ENCODE measurements at regions not wholly inside any gene's neighbourhood (a gene's known extent, or its start where the extent isn't known, plus 50 kb on each side); places are given as distances from the start of the nearest gene placed in this dataset.

DNA sequence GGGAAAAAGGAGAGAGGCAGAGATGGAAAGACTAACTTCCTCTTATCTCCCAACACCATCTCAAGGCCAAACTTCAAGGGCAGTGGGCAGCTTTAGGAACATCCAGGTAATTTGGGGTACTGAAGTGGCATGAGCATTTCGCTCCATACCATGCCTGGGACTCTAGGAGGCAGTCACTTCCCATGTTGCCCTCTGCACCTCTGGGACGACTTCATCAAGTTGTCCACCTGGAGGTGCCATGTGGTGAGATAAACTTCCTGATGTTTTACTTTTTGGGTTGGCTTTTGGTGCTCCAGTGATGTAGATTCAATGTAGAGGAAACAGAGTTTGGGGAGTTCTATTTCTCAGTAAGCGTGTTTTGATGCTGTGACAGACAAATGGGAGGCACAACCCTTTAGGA is 56.3 kb upstream of the UPP2 start:
- intact Hi-C loops (cut with micrococcal nuclease; ENCODE audit: unreplicated experiment), result no loop called here
- CTCF ChIA-PET, result interaction anchor here (1.2 kb wide), 1 partner anchor 83 kb away, joined by 4 read pairs; no protein-coding TSS in a partner anchor
- DNase-seq, result peak; percentile 18
- H3K27ac Mint-ChIP-seq (ENCODE audit: unreplicated experiment), result no peak overlapping the region
- no peaks in the 10 kb centered on the region for H3K36me3 Mint-ChIP-seq (ENCODE audit: insufficient read depth, unreplicated experiment)
- no peaks in the 10 kb centered on the region for H3K9me3 Mint-ChIP-seq (ENCODE audit: low read depth, unreplicated experiment)
- TF ChIP-seq, protein P1, sequence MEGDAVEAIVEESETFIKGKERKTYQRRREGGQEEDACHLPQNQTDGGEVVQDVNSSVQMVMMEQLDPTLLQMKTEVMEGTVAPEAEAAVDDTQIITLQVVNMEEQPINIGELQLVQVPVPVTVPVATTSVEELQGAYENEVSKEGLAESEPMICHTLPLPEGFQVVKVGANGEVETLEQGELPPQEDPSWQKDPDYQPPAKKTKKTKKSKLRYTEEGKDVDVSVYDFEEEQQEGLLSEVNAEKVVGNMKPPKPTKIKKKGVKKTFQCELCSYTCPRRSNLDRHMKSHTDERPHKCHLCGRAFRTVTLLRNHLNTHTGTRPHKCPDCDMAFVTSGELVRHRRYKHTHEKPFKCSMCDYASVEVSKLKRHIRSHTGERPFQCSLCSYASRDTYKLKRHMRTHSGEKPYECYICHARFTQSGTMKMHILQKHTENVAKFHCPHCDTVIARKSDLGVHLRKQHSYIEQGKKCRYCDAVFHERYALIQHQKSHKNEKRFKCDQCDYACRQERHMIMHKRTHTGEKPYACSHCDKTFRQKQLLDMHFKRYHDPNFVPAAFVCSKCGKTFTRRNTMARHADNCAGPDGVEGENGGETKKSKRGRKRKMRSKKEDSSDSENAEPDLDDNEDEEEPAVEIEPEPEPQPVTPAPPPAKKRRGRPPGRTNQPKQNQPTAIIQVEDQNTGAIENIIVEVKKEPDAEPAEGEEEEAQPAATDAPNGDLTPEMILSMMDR (IDR thresholded peaks at IDR 0.05; ENCODE audit: unreplicated experiment), result peak; percentile 43
- no TSS peak for BruUV-seq (replicated peaks)
- no peaks in the 10 kb centered on the region for H3K27me3 Mint-ChIP-seq (ENCODE audit: unreplicated experiment)
- no peak overlapping the region for H3K4me3 Mint-ChIP-seq (ENCODE audit: low read depth, unreplicated experiment)
- no peaks in the 10 kb centered on the region for H3K4me1 Mint-ChIP-seq (ENCODE audit: low read depth, unreplicated experiment)

DNA sequence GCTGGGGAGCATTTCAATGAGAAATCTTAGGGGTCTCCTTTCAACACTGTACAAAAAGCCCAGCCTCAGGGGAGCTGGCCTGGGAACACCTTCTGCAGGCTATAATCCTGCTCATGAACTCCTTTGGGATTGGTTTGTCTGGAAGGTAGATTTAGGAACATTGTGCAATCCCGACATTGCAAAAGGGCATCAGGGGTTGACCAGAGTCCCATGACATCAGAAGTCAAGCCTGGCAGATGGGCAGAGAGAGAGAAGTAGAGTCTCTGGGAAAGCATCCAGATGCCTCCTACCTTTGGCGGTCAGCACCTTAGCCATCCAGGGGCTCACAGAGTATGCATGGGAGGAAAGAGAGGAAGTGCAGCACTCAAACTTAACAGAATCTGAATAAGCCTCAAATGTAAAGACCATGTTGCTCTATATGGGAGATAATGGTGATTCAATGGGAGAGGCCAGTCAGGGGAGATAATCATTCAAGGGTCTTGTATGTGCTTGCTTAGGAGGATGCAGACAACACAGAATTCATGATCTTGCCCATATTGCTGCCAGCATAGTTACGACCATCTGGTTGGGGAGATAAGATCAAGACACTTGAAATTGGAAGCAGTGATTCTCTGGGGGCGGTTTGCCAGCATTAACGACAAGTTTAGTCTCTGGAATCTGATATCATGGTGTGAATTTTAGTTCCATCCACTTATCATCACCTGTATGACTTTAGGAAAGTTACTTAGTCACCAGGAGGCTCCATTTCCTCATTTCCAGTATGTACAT is 58.3 kb upstream of the UPP2 start:
- Mint-ChIP-seq H3K27ac (ENCODE audit: unreplicated experiment) (no peak overlapping the region), H3K4me1 (ENCODE audit: low read depth, unreplicated experiment) (no peaks in the 10 kb centered on the region), H3K9me3 (ENCODE audit: low read depth, unreplicated experiment) (no peaks in the 10 kb centered on the region), H3K36me3 (ENCODE audit: insufficient read depth, unreplicated experiment) (no peaks in the 10 kb centered on the region), H3K27me3 (ENCODE audit: unreplicated experiment) (no peaks in the 10 kb centered on the region), H3K4me3 (ENCODE audit: low read depth, unreplicated experiment) (no peak overlapping the region)
- no peak for DNase-seq
- TF ChIP-seq, protein P1 (IDR thresholded peaks at IDR 0.05; ENCODE audit: unreplicated experiment), result no peak
- intact Hi-C loops (cut with micrococcal nuclease; ENCODE audit: unreplicated experiment), result no loop called here
- CTCF ChIA-PET, result no interaction called here
- BruUV-seq (replicated peaks), result no TSS peak

DNA sequence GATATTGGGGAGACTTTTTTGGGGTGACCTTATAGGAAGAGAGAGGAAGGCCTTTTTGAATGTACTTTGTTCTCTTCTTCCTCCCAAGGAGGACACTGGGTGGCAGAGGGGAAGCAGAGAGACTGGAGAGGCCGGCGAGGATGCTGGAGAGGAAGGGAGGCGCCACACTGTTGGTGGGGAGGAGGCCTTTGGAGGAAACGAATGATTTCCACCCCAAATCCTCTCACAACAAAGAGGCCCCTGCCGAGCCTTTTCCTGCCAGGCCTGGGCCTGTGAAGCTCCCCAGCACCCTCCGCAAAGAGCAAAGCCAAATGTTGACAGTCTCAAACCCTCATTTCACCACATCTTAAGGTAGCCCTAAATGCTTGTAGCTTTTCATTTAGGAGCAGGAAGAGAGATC is 59.0 kb upstream of the UPP2 start:
- Mint-ChIP-seq H3K9me3 (ENCODE audit: low read depth, unreplicated experiment) (no peaks in the 10 kb centered on the region), H3K27me3 (ENCODE audit: unreplicated experiment) (no peaks in the 10 kb centered on the region), H3K4me1 (ENCODE audit: low read depth, unreplicated experiment) (no peaks in the 10 kb centered on the region), H3K27ac (ENCODE audit: unreplicated experiment) (no peak overlapping the region), H3K36me3 (ENCODE audit: insufficient read depth, unreplicated experiment) (no peaks in the 10 kb centered on the region), H3K4me3 (ENCODE audit: low read depth, unreplicated experiment) (no peak overlapping the region)
- TF ChIP-seq, protein P1 (IDR thresholded peaks at IDR 0.05; ENCODE audit: unreplicated experiment), result no peak
- DNase-seq, result no peak
- intact Hi-C loops (cut with micrococcal nuclease; ENCODE audit: unreplicated experiment), result no loop called here
- CTCF ChIA-PET, result interaction anchor here (0.5 kb wide), 1 partner anchor 216 kb away, joined by 6 read pairs; no protein-coding TSS in a partner anchor
- no TSS peak for BruUV-seq (replicated peaks)

DNA sequence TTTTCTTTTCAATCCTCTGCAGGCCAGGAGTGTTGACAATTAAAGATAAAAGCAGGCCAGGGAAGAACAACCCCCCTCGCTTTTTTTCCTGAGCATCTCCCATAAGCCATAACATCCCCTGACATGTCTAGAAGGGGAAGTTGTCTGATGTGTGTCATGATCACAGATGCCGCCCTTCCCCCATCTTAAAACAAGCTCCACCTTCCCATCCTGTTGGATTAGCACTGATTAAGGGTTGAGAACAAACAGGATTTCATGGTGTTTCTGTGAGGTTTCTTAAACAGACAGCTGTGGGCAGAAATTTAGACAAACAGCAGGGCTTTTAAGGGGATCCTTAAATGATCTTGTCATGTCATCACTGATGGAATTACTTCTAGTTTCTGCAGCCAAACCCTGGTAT is 59.4 kb upstream of the UPP2 start:
- H3K9me3 Mint-ChIP-seq (ENCODE audit: low read depth, unreplicated experiment), result no peaks in the 10 kb centered on the region
- H3K4me1 Mint-ChIP-seq (ENCODE audit: low read depth, unreplicated experiment), result no peaks in the 10 kb centered on the region
- intact Hi-C loops (cut with micrococcal nuclease; ENCODE audit: unreplicated experiment), result no loop called here
- no peak for DNase-seq
- BruUV-seq (replicated peaks), result no TSS peak
- H3K27me3 Mint-ChIP-seq (ENCODE audit: unreplicated experiment), result no peaks in the 10 kb centered on the region
- H3K36me3 Mint-ChIP-seq (ENCODE audit: insufficient read depth, unreplicated experiment), result no peaks in the 10 kb centered on the region
- no peak overlapping the region for H3K27ac Mint-ChIP-seq (ENCODE audit: unreplicated experiment)
- H3K4me3 Mint-ChIP-seq (ENCODE audit: low read depth, unreplicated experiment), result no peak overlapping the region
- CTCF ChIA-PET, result interaction anchor here (0.5 kb wide), 1 partner anchor 216 kb away, joined by 6 read pairs; no protein-coding TSS in a partner anchor
- TF ChIP-seq, protein P1 (IDR thresholded peaks at IDR 0.05; ENCODE audit: unreplicated experiment), result no peak
